ENCODE measurements at regions not wholly inside any gene's neighbourhood (a gene's known extent, or its start where the extent isn't known, plus 50 kb on each side); places are given as distances from the start of the nearest gene placed in this dataset.

DNA sequence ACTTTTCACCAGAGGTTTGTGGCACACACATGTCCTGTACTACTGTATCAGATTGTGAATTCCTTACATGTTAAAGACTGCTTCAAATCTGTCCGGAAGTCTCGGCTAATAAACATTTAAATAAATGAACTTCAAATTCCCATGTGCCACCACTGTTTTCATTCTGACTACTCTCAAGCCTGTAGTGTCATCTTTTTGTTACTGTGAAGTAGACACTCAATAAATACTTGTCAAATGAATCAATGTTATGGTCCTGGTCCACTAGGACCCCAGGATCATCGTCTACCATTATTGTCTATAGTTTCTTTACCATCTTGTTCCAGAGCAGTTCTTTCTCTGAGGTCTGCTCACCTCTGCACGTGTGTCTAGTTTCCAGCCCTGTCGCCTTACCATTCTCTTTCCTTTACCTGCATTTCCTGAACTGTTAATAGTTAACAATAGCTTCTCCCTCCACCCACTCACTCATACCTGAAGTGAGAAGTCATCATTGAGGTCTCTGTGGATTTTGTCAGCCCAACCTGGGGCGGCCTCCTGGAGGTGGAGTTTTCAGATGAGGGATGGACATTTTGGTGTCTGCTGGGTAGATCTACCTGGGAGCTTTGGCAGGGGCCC, 333.0 kb downstream of the SEC14L1 start:
- H3K27ac ChIP-seq, result peak overlapping the region in 3 of 4 donors; percentile 19 to 82 (median 75)
- no peak for DNase-seq

DNA sequence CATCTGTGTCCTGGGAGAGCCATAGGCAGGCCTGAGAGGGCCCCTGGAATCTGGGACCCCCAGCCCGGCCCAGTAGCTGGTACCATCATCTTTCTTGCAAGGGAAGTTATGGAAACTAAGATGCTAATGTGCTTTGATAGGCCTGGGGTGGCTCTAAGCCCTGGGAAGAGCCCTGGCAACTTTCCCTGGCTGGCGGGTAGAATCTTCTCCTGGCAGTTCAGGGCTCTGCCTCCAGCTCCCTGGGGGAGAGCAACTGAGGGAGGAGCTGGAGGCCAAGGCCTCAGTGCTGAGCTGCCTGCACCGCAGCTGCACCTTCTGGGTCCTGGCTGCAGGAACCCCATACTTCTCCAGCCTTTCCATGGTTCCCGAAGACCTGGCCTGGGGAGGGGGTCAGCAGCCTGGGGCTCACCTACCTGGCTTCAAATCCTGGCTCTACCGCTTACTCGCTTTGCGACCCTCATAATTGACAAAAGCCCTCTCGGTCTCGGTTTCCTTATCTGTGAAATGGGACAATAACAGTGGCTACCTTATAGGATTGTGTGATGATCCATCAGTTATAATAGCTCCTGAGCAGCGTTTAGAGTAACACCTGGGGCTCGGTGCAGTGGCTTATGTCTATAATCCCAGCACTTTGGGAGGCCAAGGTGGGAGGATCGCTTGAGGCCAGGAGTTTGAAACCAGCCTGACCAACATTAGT, 333.7 kb downstream of the SEC14L1 start:
- 90 to 96% methylated on average over 12 of the region's 12 CpGs for WGBS, 2 donors
- ATAC-seq (ENCODE audit: low FRiP score in 2 of 2), result no peak

More for the DNA sequence above, 333.0 kb downstream of the SEC14L1 start:
- 60 to 68% methylated on average over 6 of the region's 6 CpGs for WGBS, 2 donors
- H3K4me1 ChIP-seq, result peaks cover 76 to 91% (median 80%) of the 10 kb centered on the region in 4 donors
- H3K27me3 ChIP-seq, result no peaks in the 10 kb centered on the region
- ATAC-seq (ENCODE audit: low FRiP score in 2 of 2), result no peak
- no peak for TF ChIP-seq EP300 (IDR thresholded peaks at IDR 0.05)
- TF ChIP-seq, protein P1, sequence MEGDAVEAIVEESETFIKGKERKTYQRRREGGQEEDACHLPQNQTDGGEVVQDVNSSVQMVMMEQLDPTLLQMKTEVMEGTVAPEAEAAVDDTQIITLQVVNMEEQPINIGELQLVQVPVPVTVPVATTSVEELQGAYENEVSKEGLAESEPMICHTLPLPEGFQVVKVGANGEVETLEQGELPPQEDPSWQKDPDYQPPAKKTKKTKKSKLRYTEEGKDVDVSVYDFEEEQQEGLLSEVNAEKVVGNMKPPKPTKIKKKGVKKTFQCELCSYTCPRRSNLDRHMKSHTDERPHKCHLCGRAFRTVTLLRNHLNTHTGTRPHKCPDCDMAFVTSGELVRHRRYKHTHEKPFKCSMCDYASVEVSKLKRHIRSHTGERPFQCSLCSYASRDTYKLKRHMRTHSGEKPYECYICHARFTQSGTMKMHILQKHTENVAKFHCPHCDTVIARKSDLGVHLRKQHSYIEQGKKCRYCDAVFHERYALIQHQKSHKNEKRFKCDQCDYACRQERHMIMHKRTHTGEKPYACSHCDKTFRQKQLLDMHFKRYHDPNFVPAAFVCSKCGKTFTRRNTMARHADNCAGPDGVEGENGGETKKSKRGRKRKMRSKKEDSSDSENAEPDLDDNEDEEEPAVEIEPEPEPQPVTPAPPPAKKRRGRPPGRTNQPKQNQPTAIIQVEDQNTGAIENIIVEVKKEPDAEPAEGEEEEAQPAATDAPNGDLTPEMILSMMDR (IDR thresholded peaks at IDR 0.05), result no peak
- no peak for TF ChIP-seq POLR2A (IDR thresholded peaks at IDR 0.05)
- TF ChIP-seq POLR2AphosphoS5 (IDR thresholded peaks at IDR 0.05), result no peak
- no peaks in the 10 kb centered on the region for H3K9me3 ChIP-seq
- peaks cover 0 to 3% (median 0%) of the 10 kb centered on the region in 4 donors for H3K36me3 ChIP-seq
- no peak overlapping the region for H3K4me3 ChIP-seq

DNA sequence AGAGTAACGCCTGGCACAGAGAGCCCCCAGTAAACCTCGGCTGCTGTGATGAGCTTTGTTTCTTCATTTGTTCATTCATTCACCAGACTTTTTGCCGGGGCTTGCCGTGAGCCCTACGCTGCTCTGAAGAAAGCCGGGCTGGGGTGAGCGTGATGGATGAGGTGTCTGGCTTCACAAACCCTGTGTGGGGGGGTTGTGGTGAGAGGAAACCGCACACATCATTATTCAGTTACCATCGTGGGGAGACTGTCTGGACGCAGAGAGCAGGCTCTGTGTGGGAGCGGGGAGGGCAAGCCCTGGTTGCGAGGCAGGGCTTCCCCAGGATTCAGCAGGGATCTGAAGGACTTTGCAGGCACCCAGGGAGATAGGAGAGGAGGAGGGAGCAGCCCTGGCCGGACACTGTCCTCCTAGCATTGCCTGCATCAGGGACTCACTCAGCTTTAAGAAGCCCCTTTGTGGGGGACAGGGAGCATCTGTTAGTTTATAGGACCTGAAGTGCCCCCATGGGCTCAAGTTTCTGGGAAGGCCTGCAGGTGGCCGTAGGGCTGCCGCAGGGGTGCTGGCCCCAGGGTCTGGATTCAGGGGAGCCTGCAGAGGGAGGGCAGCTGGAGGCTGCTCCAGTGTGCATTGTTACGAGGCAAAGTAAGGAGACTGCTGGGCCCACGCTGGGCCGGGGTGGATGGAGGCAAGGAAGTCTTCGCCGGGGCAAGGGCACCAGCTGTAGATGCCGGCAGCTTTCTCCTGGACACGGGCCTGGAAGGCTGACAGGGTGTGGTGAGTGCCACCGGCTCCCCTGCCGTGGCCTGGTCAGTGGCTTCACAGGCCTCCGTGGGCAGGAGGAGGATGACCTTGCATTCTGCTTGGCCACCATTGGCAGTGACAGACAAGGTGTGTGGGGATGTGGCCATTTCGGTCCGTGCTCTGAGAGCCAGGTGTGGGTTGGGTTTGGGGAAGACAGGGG, 334.5 kb downstream of the SEC14L1 start:
- no peaks in the 10 kb centered on the region for H3K9me3 ChIP-seq
- no peak for ATAC-seq (ENCODE audit: low FRiP score in 2 of 2)
- H3K4me1 ChIP-seq, result peaks cover 89 to 99% (median 92%) of the 10 kb centered on the region in 4 donors
- TF ChIP-seq POLR2A (IDR thresholded peaks at IDR 0.05), result no peak
- TF ChIP-seq, protein P1 (IDR thresholded peaks at IDR 0.05), result no peak
- peak; percentile 20 to 36 for TF ChIP-seq POLR2AphosphoS5 (IDR thresholded peaks at IDR 0.05)
- no peak for TF ChIP-seq EP300 (IDR thresholded peaks at IDR 0.05)
- no peaks in the 10 kb centered on the region for H3K27me3 ChIP-seq
- H3K36me3 ChIP-seq, result peaks cover 0 to 3% (median 0%) of the 10 kb centered on the region in 4 donors
- DNase-seq, result peak in 1 of 2 donors; percentile 69
- H3K27ac ChIP-seq, result peak overlapping the region in 2 of 4 donors; percentile 46 to 51
- no peak overlapping the region for H3K4me3 ChIP-seq
- 64 to 78% methylated on average over 19 to 27 of the region's 27 CpGs for whole genome bisulfite sequencing, 2 donors

More for the DNA sequence above, 333.7 kb downstream of the SEC14L1 start:
- TF ChIP-seq POLR2A (IDR thresholded peaks at IDR 0.05) (no peak), POLR2AphosphoS5 (IDR thresholded peaks at IDR 0.05) (no peak), EP300 (IDR thresholded peaks at IDR 0.05) (no peak)
- TF ChIP-seq, protein P1 (IDR thresholded peaks at IDR 0.05), result no peak
- Histone ChIP-seq H3K36me3 (peaks cover 0 to 3% (median 0%) of the 10 kb centered on the region in 4 donors), H3K4me1 (peaks cover 83 to 90% (median 85%) of the 10 kb centered on the region in 4 donors), H3K4me3 (no peak overlapping the region), H3K27me3 (no peaks in the 10 kb centered on the region), H3K27ac (peak overlapping the region in 1 of 4 donors; percentile 13), H3K9me3 (no peaks in the 10 kb centered on the region)
- DNase-seq, result no peak

DNA sequence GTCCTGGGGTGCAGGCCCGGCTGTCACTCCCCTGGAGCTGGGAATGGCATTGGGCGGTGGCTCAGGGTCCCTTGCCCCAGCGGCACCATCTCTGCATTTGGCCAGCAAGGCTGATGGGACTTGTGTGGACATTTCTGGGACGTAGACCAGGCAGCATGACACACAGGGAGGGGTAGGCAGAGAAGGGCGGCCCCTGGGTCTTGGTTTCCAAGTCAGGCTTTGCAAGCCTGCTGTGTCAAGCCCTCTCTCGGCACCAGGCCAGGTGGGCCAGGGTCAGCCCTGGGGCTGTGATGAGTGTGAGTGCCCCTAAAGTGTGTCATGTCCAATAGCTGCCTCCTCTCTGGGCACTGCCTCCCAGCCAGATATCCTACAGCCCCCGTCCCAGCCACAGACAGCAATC, 335.2 kb downstream of the SEC14L1 start:
- Histone ChIP-seq H3K36me3 (peaks cover 0 to 3% (median 0%) of the 10 kb centered on the region in 4 donors), H3K9me3 (no peaks in the 10 kb centered on the region), H3K27ac (peak overlapping the region in 1 of 4 donors; percentile 51), H3K4me3 (no peak overlapping the region), H3K27me3 (no peaks in the 10 kb centered on the region), H3K4me1 (peaks cover 84 to 95% (median 87%) of the 10 kb centered on the region in 4 donors)
- DNase-seq (no peak), ATAC-seq (ENCODE audit: low FRiP score in 2 of 2) (no peak)
- WGBS, 2 donors, result 90 to 91% methylated on average over 2 to 5 of the region's 7 CpGs
- TF ChIP-seq, protein P1 (IDR thresholded peaks at IDR 0.05), result no peak
- TF ChIP-seq EP300 (IDR thresholded peaks at IDR 0.05) (no peak), POLR2A (IDR thresholded peaks at IDR 0.05) (no peak), POLR2AphosphoS5 (IDR thresholded peaks at IDR 0.05) (no peak)

Measured in upper lobe of left lung (tissue), 6 donors.